ENCODE measurements at regions not wholly inside any gene's neighbourhood (a gene's known extent, or its start where the extent isn't known, plus 50 kb on each side); places are given as distances from the start of the nearest gene placed in this dataset.

- no peak for TF ChIP-seq POLR2AphosphoS5 (IDR thresholded peaks at IDR 0.05; ENCODE audit: low read depth, low read length)
- no peak for TF ChIP-seq POLR2A (IDR thresholded peaks at IDR 0.05; ENCODE audit: low read depth, low read length)
- TF ChIP-seq TAF1 (IDR thresholded peaks at IDR 0.05; ENCODE audit: low read depth, low read length): no peak
- TF ChIP-seq SPI1 (IDR thresholded peaks at IDR 0.05; ENCODE audit: low read depth, low read length): no peak
- no peak for TF ChIP-seq POU2F2 (IDR thresholded peaks at IDR 0.05; ENCODE audit: low read depth, low read length)
- TF ChIP-seq PAX5 (IDR thresholded peaks at IDR 0.05; ENCODE audit: insufficient read depth, low read length, severe bottlenecking): no peak
These were observed 1717.7 kb upstream of the SEL1L start for GRCh38 chr14:83251402-83251801.

Data from GM12891 (cell line).